Stimulated activated CD4-positive, alpha-beta T cell treated with anti-CD3 and anti-CD28 coated beads, Interleukin-4, amount 100 ng/mL, for 4 hours (primary cell): ENCODE measurements at regions not wholly inside any gene's neighbourhood (a gene's known extent, or its start where the extent isn't known, plus 50 kb on each side); places are given as distances from the start of the nearest gene placed in this dataset.
"Not testable (repeated sequence)": the region's sequence is repeated elsewhere in the genome, so short reads cannot be mapped to it uniquely, and the experiment has no call there.

ENCODE experiments used
- DNase-seq, 2 experiments: peaks; one replicate each; pipeline ENCODE4 v3.0.0-alpha.2; 2020

GRCh38 chr13:110044551-110045111 lies 258.2 kb upstream of the IRS2 start:
- DNase-seq: no peak

GRCh38 chr13:110042253-110042950 lies 256.0 kb upstream of the IRS2 start:
- no peak for DNase-seq

GRCh38 chr13:110041638-110042037 lies 255.3 kb upstream of the IRS2 start:
- DNase-seq: not testable (repeated sequence)

- DNase-seq: no peak
Observed at GRCh38 chr13:110037925-110038573, 251.7 kb upstream of the IRS2 start.

GRCh38 chr13:110036060-110036459 lies 249.7 kb upstream of the IRS2 start:
- DNase-seq: no peak

GRCh38 chr13:110034031-110034549 lies 247.7 kb upstream of the IRS2 start:
- no peak for DNase-seq

GRCh38 chr13:110032969-110033368 lies 246.6 kb upstream of the IRS2 start:
- DNase-seq: no peak

- DNase-seq: no peak
Observed at GRCh38 chr13:110030394-110030928, 244.1 kb upstream of the IRS2 start.

- no peak for DNase-seq
Observed at GRCh38 chr13:110028838-110029621, 242.6 kb upstream of the IRS2 start.

GRCh38 chr13:110028311-110028710 lies 241.9 kb upstream of the IRS2 start:
- no peak for DNase-seq

- no peak for DNase-seq
Observed at GRCh38 chr13:110027470-110028240, 241.3 kb upstream of the IRS2 start.

- no peak for DNase-seq
Observed at GRCh38 chr13:110024645-110024980, 238.2 kb upstream of the IRS2 start.

- DNase-seq: no peak
Observed at GRCh38 chr13:110023729-110024644, 237.6 kb upstream of the IRS2 start.

GRCh38 chr13:110018009-110018408 lies 231.6 kb upstream of the IRS2 start:
- DNase-seq: no peak

- DNase-seq: no peak
Observed at GRCh38 chr13:110017379-110017778, 231.0 kb upstream of the IRS2 start.

- no peak for DNase-seq
Observed at GRCh38 chr13:110015253-110015652, 228.9 kb upstream of the IRS2 start.

GRCh38 chr13:110014719-110015118 lies 228.3 kb upstream of the IRS2 start:
- no peak for DNase-seq

GRCh38 chr13:110012102-110012739 lies 225.8 kb upstream of the IRS2 start:
- no peak for DNase-seq

GRCh38 chr13:110010404-110011138 lies 224.2 kb upstream of the IRS2 start:
- no peak for DNase-seq

GRCh38 chr13:110008816-110009215 lies 222.4 kb upstream of the IRS2 start:
- no peak for DNase-seq
